ENCODE measurements at regions not wholly inside any gene's neighbourhood (a gene's known extent, or its start where the extent isn't known, plus 50 kb on each side); places are given as distances from the start of the nearest gene placed in this dataset.

DNA sequence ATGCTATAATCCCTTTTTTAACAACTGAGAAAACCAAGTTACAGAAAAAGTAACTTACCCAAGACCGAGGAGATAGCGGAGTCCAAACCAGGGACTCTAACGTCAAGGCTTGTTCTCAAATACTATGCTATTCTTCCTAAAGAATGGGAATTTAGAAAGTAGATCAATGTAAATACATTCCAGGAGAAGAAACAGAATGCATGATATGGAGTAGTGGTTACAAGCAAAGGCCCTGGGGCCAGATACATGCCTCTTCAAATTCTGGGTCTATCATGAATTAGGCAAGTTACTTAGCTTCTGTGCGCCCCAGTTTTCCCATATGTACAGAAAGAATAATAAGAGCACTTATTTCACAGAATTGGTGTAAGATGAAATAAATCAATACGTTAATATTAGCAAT, 102.0 kb upstream of the CHMP2B start:
- Mint-ChIP-seq H3K4me3 (no peak overlapping the region), H3K27me3 (no peaks in the 10 kb centered on the region), H3K9me3 (ENCODE audit: insufficient read depth) (no peaks in the 10 kb centered on the region), H3K4me1 (no peaks in the 10 kb centered on the region), H3K27ac (no peak overlapping the region)
- no CpG with 5 or more reads among the region's 5 CpGs for WGBS (ENCODE audit: insufficient coverage)
- H3K9ac ChIP-seq (ENCODE audit: low read length): no peak overlapping the region
- no peak overlapping the region for H3K27ac ChIP-seq (ENCODE audit: low read length in 2 of 2)
- no peaks in the 10 kb centered on the region for H3K36me3 ChIP-seq (replicated peaks in 1 of 2; ENCODE audit: control extremely low read depth in 1 of 2, control insufficient read depth in 1 of 2, extremely low read depth in 1 of 2, insufficient read depth in 2 of 2, low read length in 1 of 2)
- no peak overlapping the region for H3K4me3 ChIP-seq (ENCODE audit: control extremely low read depth in 1 of 5, extremely low read depth in 1 of 5, insufficient read depth in 1 of 5, low read depth in 2 of 5, low read length in 4 of 5)
- H3K27me3 ChIP-seq (replicated peaks in 1 of 4; ENCODE audit: control extremely low read depth in 1 of 4, control insufficient read depth in 3 of 4, insufficient read depth in 4 of 4, low read length in 3 of 4): no peaks in the 10 kb centered on the region
- intact Hi-C loops (cut with micrococcal nuclease): no loop called here
- CTCF ChIA-PET: no interaction called here
- H3K4me2 ChIP-seq (replicated peaks; ENCODE audit: low read depth, low read length, poor library complexity, severe bottlenecking): no peak overlapping the region
- TF ChIP-seq, protein P1, sequence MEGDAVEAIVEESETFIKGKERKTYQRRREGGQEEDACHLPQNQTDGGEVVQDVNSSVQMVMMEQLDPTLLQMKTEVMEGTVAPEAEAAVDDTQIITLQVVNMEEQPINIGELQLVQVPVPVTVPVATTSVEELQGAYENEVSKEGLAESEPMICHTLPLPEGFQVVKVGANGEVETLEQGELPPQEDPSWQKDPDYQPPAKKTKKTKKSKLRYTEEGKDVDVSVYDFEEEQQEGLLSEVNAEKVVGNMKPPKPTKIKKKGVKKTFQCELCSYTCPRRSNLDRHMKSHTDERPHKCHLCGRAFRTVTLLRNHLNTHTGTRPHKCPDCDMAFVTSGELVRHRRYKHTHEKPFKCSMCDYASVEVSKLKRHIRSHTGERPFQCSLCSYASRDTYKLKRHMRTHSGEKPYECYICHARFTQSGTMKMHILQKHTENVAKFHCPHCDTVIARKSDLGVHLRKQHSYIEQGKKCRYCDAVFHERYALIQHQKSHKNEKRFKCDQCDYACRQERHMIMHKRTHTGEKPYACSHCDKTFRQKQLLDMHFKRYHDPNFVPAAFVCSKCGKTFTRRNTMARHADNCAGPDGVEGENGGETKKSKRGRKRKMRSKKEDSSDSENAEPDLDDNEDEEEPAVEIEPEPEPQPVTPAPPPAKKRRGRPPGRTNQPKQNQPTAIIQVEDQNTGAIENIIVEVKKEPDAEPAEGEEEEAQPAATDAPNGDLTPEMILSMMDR (IDR thresholded peaks at IDR 0.05): no peak
- TF ChIP-seq EZH2 (IDR thresholded peaks at IDR 0.05; ENCODE audit: borderline replicate concordance, insufficient read depth, low read depth, low read length, poor library complexity, severe bottlenecking): no peak
- H3K9me3 ChIP-seq (ENCODE audit: control extremely low read depth in 1 of 3, control insufficient read depth in 2 of 3, insufficient read depth in 1 of 3, low read length in 2 of 3): no peaks in the 10 kb centered on the region
- no peaks in the 10 kb centered on the region for H4K20me1 ChIP-seq (ENCODE audit: control insufficient read depth, insufficient read depth, low read length, poor library complexity, severe bottlenecking)
- no peaks in the 10 kb centered on the region for H3K79me2 ChIP-seq (ENCODE audit: control insufficient read depth, insufficient read depth, low read length)
- H3K4me1 ChIP-seq (ENCODE audit: control insufficient read depth in 2 of 2, insufficient read depth in 2 of 2, low read length in 2 of 2): no peaks in the 10 kb centered on the region
- DNase-seq (no peak), ATAC-seq (ENCODE audit: low read depth) (no peak)
- H2AFZ ChIP-seq (ENCODE audit: insufficient read depth, low read depth, low read length, poor library complexity, severe bottlenecking): no peak overlapping the region
- POLR2A ChIA-PET: no interaction called here

DNA sequence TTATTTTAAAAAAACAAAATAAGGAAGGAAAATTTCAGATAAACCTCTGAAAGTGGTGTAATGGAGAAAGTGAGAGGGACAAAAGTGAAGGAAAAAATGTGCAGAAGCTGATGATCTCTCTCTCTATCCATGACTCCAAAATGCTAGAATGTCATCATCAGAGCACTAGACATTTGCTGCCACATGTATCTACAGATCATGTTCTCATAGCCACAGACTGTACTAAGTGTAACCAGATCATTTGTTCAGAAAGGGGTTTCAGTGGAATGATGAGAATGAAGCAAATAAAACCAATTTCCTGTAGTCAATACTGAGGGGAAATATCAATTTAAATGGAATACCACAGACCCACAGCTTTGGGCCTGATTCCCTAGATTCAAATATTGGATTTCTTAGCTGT, 104.3 kb upstream of the CHMP2B start:
- Histone ChIP-seq H2AFZ (ENCODE audit: insufficient read depth, low read depth, low read length, poor library complexity, severe bottlenecking) (no peak overlapping the region), H3K4me3 (ENCODE audit: control extremely low read depth in 1 of 5, extremely low read depth in 1 of 5, insufficient read depth in 1 of 5, low read depth in 2 of 5, low read length in 4 of 5) (no peak overlapping the region), H3K79me2 (ENCODE audit: control insufficient read depth, insufficient read depth, low read length) (no peaks in the 10 kb centered on the region), H4K20me1 (ENCODE audit: control insufficient read depth, insufficient read depth, low read length, poor library complexity, severe bottlenecking) (no peaks in the 10 kb centered on the region), H3K27me3 (replicated peaks in 1 of 4; ENCODE audit: control extremely low read depth in 1 of 4, control insufficient read depth in 3 of 4, insufficient read depth in 4 of 4, low read length in 3 of 4) (no peaks in the 10 kb centered on the region), H3K4me1 (ENCODE audit: control insufficient read depth in 2 of 2, insufficient read depth in 2 of 2, low read length in 2 of 2) (no peaks in the 10 kb centered on the region), H3K27ac (ENCODE audit: low read length in 2 of 2) (no peak overlapping the region), H3K9ac (ENCODE audit: low read length) (no peak overlapping the region), H3K4me2 (replicated peaks; ENCODE audit: low read depth, low read length, poor library complexity, severe bottlenecking) (no peak overlapping the region), H3K36me3 (replicated peaks in 1 of 2; ENCODE audit: control extremely low read depth in 1 of 2, control insufficient read depth in 1 of 2, extremely low read depth in 1 of 2, insufficient read depth in 2 of 2, low read length in 1 of 2) (no peaks in the 10 kb centered on the region), H3K9me3 (ENCODE audit: control extremely low read depth in 1 of 3, control insufficient read depth in 2 of 3, insufficient read depth in 1 of 3, low read length in 2 of 3) (no peaks in the 10 kb centered on the region)
- TF ChIP-seq EZH2 (IDR thresholded peaks at IDR 0.05; ENCODE audit: borderline replicate concordance, insufficient read depth, low read depth, low read length, poor library complexity, severe bottlenecking): no peak
- TF ChIP-seq, protein P1 (IDR thresholded peaks at IDR 0.05): no peak
- no peaks in the 10 kb centered on the region for H3K4me1 Mint-ChIP-seq
- DNase-seq: no peak
- POLR2A ChIA-PET: no interaction called here
- no peaks in the 10 kb centered on the region for H3K27me3 Mint-ChIP-seq
- H3K9me3 Mint-ChIP-seq (ENCODE audit: insufficient read depth): no peaks in the 10 kb centered on the region
- no peak for ATAC-seq (ENCODE audit: low read depth)
- H3K4me3 Mint-ChIP-seq: no peak overlapping the region
- H3K27ac Mint-ChIP-seq: no peak overlapping the region
- CTCF ChIA-PET: no interaction called here
- intact Hi-C loops (cut with micrococcal nuclease): no loop called here
